Activated naive CD4-positive, alpha-beta T cell (primary cell): ENCODE measurements at regions not wholly inside any gene's neighbourhood (a gene's known extent, or its start where the extent isn't known, plus 50 kb on each side); places are given as distances from the start of the nearest gene placed in this dataset.
"Not testable (repeated sequence)": the region's sequence is repeated elsewhere in the genome, so short reads cannot be mapped to it uniquely, and the experiment has no call there.

ENCODE experiments used
- DNase-seq, 4 experiments: peaks; one replicate each; lab custom pipeline; 2025; lab: John Stamatoyannopoulos, UW

DNA sequence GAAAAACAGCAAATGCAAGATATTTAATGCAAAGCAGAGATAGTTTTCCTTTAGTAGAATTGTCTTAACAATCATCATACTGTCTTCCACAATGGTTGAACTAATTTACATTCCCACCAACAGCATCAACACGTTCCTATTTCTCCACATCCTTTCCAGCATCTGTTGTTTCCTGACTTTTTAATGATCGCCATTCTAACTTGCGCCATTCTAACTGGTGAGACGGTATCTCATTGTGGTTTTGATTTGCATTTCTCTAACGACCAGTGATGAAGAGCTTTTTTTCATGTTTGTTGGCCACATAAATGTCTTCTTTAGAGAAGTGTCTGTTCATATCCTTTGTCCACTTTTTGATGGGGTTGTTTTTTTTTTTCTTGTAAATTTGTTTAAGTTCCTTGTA lies 388.3 kb downstream of the IRS2 start:
- not testable (repeated sequence) for DNase-seq

DNA sequence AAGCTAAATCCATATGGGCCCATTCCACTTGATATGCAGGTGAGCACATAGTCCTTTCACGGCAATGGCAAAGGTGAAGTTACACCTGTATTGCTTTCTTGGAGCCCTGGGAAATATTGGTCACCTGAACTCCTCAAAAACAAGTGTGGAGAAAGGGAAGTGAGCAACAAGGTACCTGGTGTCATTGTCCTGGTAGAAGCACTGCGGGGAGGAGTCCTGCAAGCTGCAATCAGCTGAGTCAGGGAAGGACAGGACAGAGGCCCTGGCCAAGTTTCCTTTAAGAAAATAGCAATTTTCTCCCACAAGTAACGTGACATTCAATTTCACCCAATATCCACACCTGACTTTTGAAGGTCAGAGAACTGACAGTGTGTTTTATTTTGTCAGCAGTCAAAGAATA lies 389.1 kb downstream of the IRS2 start:
- DNase-seq: no peak

DNA sequence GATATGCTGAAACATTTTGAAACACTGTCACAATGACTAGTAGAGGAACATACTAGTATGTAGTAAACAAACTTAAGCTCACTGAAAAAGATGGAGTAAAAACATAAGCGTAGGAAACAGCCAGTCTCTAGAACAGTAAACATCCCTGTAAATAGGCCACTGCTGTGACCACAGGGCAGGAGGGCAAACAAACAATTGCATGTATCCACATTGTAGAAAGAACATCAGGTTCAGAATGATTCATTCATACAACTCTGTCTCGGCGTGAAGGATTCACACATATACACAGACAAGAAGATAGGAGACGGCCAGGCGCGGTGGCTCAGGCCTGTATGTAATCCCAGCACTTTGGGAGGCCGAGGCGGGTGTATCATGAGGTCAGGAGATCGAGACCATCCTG lies 390.1 kb downstream of the IRS2 start:
- no peak for DNase-seq

DNA sequence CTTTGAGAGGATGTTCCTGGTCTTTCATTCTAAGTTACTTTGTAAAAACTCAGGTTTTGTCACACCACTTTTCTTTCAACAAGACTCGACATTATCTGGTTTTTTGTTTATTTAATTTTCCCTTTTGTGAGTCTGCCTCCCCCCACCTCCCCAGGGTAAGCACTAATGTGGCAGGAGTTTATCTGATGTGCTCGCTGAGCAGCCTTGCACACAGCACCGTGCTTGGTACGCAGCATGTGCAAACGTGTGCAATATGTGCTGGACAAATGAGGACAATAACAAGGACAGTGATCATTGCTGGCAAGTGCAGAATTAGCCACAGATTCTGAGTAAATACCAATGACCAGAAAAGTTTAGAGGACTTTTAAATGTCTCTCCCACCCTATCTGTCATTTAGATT lies 391.4 kb downstream of the IRS2 start:
- no peak for DNase-seq

DNA sequence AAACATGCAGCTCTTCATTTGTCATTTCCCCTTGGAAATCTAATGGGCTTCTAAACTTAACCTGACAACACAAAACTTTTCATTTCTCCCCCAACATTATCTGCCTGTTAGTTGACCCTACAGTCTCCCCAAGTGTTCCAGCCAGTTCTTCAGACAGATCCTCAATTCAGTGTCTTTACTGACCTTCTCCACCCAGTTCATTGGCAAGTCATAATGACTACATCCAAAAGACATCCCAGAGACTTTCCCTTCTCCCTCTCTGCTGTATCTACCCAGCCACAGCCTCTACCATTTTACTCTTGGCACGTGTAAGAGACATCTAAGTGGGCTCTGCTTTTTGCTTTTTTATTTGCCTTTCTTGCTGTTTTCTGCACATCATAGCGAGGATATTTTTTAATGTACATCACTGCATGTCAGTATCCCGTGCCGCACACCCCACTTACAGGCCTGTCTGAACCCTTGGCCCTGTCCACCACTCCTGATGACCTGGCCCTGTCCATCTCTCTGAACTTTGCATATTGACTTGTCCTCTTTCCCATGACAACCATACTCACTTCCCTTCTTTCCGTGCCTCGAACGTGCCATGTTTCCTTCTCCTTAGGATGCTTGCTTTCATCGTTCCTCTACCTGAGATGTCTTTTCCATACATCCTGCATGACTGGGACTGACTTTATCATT lies 391.9 kb downstream of the IRS2 start:
- DNase-seq: no peak

DNA sequence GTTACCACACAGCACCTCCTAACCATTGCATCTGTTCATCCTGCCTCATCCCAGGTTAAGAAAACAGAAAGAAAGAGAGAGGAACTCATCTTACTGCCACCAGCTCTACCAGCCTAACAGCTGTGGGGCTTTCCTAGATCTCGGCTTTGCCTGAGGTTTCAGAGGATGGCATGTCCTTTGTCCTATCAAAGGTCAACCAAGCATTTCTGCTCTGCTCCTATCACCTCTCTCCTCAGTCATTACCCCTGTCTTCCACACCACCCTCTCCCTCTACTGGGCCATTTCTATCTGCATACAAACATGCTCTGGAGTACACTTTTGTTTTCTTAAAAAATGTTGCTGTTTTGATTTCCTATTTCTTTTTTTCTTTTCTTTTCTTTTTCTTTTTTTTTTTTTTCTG lies 393.3 kb downstream of the IRS2 start:
- no peak for DNase-seq

DNA sequence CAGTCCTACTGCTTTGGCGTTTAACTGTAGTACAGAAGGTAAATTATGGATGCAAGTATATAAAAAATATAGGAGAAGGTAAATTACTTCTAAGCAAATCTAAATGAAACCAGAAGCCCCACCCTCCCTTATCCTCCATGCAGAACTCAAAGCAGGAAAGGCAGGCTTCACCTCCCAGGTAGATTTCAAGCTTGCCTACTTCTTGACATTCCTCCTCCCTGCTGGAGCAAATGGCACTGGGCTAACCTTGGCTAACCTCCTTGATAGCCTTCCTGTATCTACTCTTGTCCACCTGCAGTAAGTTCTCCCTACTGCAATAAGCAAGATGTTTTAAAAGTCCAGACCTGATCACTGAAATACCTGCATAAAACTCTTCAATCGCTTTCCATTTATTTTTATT lies 396.0 kb downstream of the IRS2 start:
- DNase-seq: no peak

DNA sequence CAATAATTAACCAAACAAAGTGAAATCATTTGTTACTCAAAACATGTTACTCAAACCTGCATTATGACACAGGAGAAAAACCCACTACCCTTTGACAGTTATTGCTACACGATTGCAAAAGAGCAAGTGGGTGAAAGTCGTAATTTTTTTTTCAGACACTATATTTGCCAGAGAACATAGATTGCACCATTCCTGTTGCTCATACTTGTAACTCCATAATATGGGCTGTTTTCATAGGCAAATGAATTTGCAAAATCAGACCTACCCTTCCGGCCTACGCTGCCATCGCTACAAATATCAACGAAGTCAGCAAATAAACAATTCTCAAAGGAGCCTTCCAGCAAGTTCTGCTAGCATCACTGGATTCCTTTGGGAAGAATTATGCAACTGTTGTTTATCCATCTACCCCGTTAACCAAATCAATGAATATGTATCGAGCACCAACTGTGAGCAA lies 396.5 kb downstream of the IRS2 start:
- DNase-seq: no peak

DNA sequence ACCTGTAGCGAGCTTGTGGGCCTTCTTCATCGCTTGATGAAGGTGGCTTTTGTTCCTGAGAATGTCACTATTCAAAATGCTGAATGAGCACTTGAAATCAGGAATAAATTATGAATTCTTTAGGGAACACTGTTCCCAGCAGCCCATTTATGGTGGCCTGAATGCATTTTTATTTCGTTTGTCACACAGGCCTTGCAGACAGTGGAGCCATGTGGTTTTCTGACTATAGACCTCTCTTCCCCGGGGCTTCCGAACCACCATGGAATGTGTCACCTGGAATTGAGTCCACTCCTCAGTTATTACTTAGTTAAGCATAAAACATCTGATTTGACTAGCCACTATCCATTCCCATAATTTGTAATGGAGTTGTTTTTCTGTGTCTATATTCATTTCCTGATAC lies 396.9 kb downstream of the IRS2 start:
- DNase-seq: no peak

DNA sequence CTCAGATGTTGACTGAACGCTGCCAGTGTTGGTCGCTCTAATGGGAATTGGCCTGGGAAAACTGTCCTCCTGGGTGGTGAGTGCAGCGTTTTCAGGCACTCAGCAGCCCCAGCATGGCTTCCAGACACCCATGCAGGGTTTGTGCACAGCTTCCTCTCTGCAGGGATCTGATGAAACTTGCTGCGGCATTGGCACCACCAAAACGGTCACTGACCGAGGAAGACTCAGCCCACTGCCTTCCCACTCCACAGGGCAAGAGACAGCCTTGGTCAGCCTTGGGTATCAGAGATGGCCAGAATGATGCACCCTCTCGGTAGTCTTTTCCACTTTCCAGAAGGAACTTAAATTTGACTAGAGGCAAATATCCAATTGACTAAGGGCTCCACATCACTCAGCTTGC lies 398.9 kb downstream of the IRS2 start:
- DNase-seq: no peak

DNA sequence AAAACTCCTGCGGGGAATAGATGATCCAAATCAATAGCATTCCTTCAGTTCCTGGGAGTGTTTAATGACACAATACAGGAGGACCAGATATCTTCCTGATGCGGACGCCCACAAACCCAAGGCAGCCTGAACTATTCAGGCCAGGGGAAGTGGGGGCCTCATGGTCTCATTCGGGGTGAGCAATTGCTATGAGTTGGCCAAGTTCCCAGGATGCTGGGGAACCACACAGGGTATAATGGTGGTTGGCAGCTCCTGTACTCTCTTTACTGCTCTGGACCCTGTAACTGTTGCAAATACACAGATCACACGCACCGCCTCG lies 401.2 kb downstream of the IRS2 start:
- DNase-seq: no peak

DNA sequence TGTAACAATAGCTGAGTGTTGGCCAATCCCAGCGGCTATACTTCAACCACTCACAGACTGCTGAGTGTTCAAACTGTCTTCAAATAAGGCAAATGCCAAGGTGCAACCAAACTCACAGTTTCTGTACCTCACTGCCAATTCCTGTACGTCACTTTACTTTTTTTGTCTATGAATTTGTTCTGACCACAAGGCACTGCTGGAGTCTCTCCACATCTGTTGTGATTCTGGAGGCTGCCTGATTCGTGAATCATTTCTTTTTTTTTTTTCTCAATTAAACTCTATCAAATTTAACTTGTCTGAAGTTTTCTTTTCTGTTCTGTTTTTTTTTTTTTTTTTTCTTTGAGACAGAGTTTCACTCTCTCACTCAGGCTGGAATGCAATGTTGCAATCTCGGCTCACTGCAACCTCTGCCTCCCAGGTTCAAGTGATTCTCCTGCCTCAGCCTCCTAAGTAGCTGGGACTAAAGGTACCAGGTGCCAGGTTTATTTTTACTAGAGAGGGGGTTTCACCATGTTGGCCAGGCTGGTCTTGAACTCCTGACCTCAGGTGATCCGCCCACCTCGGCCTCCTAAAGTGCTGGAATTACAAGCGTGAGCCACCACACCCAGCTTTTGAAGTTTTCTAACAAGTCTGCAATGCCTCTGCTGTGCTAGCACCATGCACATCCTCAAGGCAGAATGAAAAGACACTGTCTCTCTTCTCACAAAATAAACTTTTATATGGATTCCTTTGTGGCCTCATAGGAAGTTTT lies 401.7 kb downstream of the IRS2 start:
- DNase-seq: no peak

DNA sequence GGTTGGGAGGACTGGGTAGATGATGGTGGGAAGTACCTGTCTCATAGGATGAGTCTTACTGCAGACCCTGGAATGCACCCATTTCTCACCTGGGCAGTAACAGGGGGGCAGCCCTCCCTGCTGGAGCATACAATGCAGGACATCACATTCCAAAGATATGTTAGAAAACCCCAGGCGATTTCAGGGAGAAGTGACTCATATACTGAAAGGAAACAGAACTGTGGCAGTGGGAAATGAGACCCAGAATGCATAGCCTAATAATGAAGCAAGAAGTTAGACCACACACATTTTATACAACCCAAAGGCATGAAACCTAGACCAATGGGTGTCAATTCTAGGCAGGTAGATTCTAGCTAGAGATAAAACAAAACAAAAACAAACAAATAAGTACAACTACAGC lies 402.7 kb downstream of the IRS2 start:
- no peak for DNase-seq

DNA sequence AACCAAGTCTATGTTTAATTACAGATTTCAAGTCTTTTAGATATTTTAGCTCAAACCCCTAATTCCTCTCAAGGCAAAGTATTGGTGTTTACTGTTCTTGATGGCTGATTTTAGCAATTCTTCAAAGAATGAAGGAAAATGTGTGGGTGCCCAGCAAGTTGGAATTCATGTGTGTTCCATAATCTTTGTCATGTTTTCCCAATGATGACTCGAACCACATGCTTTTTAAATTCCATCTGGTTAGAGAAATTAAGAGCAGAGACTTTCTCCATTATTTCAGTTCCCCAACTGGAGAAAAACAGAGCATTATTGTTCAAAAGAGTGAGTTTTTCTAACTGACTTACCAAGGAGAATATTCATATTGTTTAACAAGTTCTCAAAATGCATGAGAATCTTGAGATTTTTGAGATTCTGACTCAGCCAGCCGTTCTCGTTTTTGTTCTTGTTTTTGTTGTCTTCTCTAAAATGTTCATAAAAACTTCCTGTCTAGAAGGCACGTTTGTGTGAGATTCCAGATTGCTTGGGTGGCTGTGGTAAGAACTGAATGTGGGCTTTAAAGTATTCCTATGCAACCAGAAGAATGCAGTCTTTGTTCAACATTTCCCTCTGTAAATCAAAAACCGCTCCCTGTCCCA lies 404.7 kb downstream of the IRS2 start:
- DNase-seq: no peak

DNA sequence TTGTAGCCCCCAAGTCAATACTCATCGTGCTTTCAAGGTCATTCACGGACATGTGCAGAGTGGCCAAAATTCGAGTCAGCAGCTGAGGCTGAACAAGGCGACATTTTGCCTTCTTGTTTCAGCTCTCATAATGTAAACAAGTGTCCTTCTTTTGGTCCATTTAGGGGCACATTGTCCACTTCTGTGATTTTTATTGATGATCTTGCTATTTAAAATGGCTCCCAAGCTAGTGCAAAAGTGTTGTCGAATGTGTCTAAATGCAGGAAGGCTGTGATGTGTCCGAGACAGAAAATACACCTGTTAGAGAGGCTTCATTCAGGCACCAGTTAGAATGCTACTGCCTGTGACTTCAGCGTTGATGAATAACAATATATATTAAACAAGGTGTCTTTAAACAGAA lies 405.9 kb downstream of the IRS2 start:
- no peak for DNase-seq

DNA sequence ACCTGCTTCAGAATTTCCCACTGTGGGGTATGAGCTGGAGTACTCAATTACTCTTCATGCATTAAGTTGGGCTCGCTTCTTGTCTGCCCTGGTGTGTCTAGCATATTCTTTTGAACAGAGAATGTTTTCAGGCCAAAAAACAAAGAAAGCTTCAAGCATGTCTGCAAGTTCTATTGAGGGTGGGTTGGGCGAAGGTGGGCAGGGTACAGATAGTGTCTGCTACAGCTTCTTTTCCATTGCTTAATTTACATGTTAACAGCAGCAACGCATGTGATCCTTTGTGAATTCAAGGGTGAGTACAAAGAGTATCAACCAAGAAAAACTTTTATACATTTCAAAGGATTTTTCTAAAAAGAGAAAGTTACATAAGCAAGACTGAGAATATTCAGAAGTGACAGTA lies 406.5 kb downstream of the IRS2 start:
- no peak for DNase-seq

DNA sequence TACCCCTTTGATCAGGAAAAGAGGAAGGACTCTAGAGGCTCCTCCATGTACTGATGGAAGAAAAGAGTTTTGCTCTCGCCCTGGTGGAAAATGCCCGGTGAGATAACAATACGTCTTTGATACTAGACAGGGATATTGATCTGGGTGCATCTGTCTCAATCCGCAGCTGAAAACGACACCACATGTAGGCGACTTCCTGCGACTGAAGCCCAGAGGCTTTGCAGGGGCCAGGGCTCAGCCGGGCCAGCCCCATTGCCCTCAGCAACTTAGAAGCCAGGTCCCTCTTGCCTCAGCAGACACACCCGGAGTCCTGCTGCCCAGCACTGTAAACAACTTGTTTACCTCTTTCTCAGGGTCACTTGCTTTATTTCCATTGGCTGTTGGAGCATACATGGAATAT lies 409.4 kb downstream of the IRS2 start:
- DNase-seq: no peak

DNA sequence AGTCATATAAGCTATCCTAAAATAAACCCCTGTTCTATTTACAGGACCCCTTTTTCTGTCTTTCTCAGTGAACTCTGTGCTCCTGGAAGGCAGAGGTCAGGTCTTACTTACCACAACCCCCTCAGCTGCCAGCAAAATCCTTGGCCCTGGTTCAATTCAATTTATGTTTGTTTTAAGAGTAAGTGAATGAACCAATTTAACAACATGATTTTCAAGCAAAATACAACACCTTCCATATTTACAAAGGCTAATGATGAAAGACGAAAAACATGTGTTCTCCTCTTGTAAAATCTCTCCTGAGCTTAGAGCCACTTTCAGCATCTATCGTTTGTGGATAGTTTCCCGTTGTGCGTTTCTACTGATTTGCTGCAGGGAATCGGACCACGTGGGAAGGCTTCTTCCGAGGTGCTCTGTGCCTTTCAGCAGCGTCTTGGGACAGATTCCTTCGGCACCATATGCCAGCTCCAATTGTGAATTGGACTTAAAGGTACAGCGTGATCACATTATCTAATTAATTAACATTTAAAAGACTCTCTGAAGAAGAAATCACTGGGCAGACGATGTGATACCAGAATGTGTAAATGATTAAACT lies 411.7 kb downstream of the IRS2 start:
- no peak for DNase-seq

DNA sequence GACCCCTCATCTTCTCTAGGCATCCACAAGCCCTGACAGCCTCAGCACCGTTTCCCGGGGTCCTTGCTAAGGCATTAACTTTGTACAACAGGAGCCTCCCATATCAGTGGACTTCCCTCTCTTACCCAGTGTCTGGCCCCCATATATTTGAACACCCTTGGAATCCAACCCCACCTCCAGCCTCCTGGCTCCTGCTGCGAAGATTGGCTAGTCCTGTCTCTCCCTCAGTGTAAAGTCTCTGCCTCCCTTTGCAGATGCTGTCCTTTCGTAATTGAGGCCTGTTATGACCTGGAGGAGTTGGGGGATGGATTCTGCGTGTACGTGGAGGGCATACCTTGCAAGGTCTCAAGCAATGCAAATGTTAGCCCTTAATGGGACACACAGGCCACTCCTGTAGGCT lies 413.7 kb downstream of the IRS2 start:
- DNase-seq: no peak

DNA sequence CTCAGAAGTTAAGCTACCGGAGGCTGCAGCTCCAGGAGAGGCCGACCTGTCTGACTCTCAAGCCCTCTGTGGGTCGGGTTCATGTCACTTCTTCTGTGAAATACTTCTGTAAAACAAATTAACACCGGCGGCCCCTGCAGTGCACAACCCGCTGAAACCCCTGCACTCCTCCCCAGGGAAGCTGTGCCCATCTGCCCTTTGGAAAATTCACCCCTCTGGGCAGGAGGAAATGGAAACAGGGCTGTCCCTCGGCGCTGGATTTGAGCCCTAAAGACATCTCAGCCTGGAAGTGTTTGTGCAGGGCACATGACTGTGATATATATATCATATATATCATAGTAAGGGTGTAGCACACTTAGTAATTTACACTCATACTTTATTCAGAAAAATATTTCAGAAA lies 415.3 kb downstream of the IRS2 start:
- no peak for DNase-seq

DNA sequence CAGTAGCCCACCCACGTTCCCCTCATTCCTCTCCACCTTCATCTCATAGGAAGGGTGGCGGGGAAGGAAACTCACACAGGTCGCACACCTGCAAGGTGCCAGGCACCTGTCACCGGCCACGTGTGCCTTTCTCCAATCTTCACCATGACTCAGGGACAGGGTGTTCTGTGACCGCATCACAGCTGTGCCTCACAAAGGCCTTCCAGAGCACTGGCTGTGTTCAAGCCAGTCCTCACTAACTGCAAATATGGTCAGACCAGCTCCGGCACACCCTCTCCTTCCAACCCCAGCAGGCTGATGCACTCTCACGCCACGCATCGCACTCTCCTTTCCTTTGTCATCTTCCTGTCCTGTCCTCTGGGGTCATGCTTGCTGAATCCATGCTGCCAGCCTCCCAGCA lies 415.9 kb downstream of the IRS2 start:
- DNase-seq: no peak

DNA sequence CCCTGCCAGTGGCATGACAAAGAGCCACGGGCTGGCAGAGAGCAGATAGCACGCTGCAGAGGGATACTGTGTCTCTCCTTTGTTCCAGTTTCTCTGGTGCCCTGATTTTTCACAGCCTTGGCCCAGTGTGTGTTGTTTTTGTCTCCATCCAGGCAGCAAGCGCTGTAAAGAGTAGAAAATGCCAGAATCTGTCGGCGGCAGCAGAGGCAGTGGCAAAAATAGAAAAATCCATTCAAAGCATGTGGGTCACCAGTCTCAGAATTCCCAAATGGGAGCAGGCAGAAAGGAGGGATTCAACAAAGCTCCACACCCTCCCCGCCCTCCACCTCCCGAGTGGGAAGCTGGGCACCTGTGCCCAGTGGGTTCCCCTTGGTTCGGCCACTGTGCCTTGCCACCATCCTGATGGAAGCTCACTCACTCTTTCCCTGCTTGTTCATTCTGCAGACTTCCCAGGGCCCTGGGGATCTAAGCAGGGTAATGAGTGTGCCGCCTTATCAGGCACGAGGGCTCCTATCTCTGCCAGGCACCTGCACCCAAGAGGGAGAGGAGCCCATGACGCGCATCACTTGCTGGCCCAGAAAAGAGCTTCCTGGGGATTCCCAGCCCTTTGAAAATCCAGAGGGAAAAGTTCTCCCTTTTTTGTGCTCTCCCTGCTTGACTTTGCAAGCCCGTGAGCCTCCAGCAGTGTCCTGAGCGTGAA lies 416.9 kb downstream of the IRS2 start:
- DNase-seq: no peak

DNA sequence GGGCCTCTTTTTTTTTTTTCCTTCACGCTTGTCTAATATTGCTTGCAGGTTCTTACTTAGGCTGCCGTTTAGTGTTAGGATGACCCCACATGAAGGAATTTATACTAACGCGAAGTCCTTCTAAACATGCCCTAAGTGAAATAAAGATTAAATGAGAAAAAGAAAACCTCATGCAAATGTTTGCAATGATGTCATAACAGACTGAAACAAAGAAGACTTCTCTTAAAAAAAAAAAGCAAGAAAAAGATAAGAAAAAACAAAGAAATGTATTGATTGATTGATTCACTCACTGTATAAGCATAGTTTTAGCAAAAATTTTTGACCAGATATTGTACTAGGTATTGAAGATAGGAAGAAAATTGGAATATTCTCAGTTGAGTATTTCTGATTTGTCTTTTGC lies 418.2 kb downstream of the IRS2 start:
- no peak for DNase-seq
